Astrocyte of the spinal cord (primary cell): ENCODE measurements at regions not wholly inside any gene's neighbourhood (a gene's known extent, or its start where the extent isn't known, plus 50 kb on each side); places are given as distances from the start of the nearest gene placed in this dataset.
A peak's percentile ranks its signal among the peaks of the same experiment; 100 is the strongest.

Experiments used
- DNase-seq: peaks from one replicate; pipeline ENCODE4 v3.0.0; 2011; ENCODE audit warnings: low read depth, low spot score
- H3K4me3 ChIP-seq: 2 replicates; pipeline ENCODE4 v1.5.1; 2011; ENCODE audit warnings: low read depth, mild to moderate bottlenecking, low read length, moderate library complexity
- CTCF ChIP-seq: IDR thresholded peaks from 2 replicates; pipeline ENCODE4 v1.5.1; 2012; ENCODE audit warnings: low read depth, mild to moderate bottlenecking, low read length, inconsistent platforms
- in situ Hi-C: cut with HindIII; loops from 2 replicates; pipeline ENCODE4 v1.10.0; 2017; ENCODE audit warnings: low sequenced_read_pairs

DNA sequence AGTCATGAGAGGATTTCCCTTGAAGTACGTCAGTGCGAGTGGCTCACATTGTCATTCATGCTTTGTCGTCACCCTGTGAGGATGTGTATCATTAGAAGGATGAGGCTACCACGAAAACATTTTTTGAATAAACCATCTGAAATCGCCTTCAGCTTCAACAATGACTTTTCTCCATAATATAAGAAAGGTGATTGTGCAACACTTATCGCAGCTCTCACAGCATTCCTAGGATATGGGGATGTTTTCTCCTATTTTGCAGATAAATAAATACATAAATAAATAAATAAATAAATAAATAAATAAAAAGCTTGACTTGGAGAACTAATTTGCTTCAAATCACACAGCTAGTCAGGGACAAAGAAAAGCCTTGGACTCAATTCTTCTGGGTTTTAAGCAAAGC is 326.5 kb downstream of the FOXA2 start:
- in situ Hi-C loops, result no loop called here
- no peak for DNase-seq
- TF ChIP-seq CTCF, result no peak
- H3K4me3 ChIP-seq, result no peak overlapping the region

DNA sequence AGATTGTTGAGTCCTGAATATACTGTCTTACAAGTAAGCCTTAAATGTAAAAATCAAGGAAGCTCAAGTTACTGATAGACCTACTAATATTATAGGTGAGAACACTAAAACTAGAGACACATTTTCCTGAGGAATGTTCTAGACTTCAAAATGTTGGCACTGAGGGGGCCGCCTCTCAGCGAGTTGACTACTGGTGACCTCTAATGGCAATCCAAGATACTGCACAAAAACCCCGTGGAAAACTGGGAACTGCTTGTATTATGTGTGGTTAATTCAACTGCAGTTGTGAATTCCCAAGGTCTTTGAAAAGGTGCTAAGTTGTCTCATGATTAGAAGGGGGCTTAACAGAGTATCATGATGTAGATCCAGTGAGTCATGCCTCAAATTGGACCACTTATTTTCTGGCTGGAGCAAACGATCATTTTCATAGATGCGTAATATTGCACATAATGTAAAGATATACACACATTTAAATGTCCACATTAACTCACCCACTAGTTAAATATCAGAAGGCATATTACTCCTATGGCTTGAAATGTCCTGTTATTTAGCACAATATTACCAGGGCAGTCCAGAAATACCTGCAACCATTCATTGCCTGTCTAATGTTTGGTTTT is 336.2 kb downstream of the FOXA2 start:
- peak; percentile 3 for DNase-seq
- H3K4me3 ChIP-seq, result no peak overlapping the region
- in situ Hi-C loops, result no loop called here
- peak; percentile 46 for TF ChIP-seq CTCF

DNA sequence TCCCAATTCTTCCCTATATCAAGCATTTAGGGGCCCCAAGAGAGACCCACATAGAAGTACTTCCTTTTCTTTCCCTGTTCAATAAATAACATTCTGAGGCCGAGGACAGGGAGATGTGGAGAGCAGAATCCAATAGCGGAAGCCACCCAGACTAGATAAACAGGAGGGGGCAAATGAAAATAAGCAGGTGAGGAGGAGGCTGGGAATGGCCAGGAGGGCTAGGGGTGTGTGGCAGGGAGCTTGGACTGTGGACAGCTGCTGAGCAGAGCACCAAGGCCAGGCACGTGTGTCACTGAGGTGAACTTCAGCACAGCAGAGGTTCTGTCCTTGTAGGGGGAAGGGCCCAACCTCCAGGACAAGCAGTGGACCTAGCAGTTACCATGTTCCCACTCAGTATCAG is 339.2 kb downstream of the FOXA2 start:
- DNase-seq, result no peak
- no peak for TF ChIP-seq CTCF
- H3K4me3 ChIP-seq, result no peak overlapping the region
- in situ Hi-C loops, result no loop called here

DNA sequence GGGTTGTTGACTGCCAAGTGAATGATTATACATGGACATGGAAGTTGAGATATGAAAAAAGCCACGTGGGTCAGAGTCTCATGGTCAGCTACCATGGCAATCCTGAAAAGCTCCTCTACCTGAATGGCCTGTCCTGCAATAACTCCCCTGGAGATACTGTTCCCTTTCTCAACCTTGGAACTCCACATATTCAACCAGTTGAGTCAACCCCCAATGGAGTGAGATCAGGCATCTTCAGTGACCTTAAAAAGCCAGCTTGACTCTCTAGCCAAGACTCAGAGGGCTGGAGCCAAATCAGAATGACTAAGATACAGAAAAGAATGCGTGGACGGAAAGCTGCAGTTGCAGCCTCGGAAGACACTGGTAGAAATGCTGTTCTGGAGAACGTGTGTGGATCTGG is 341.3 kb downstream of the FOXA2 start:
- DNase-seq, result no peak
- in situ Hi-C loops, result no loop called here
- H3K4me3 ChIP-seq, result no peak overlapping the region
- no peak for TF ChIP-seq CTCF

DNA sequence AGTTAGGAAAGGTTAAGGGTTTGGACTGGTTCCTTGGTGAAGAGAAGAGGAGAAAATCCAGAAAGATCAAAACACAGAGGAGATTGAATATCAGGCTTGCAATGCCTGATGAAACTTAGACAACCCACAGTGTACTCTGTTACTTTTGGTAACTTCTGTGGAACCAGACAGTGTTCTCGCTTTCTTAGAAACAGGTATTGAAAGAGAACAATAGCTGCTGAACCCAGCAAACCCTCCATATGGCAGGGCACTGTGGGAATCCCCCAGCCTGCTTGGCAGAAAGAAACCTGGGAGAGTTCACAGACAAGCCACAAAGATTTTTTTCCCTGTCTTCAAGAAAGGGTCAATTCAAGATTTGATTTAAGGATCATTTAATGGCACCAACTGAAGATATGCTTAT is 342.8 kb downstream of the FOXA2 start:
- H3K4me3 ChIP-seq, result no peak overlapping the region
- in situ Hi-C loops, result no loop called here
- no peak for TF ChIP-seq CTCF
- DNase-seq, result no peak

- TF ChIP-seq CTCF, result no peak
- H3K4me3 ChIP-seq, result no peak overlapping the region
- DNase-seq, result no peak
- in situ Hi-C loops, result no loop called here
Measured at GRCh38 chr20:22232923-22233322, 351.4 kb downstream of the FOXA2 start.

DNA sequence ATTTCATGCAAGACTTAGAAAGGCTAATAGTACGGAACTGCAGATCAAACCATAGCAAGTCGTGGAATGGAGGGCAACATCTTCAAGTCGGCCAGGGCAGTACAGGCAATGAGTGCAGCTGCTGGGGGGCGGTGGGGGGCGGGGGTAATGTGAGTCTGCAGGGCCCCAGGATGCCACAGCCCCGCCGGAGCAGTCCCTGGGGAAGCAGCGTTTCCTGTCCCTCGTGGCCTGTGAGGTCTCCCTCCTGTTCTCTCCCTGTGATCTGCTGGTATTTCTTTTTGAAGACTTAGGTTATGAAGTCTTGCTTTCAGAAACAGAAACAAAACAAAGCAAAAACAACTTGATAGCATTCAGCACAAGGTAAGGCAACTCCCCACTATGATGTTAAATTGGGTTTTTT is 351.9 kb downstream of the FOXA2 start:
- no peak for TF ChIP-seq CTCF
- DNase-seq, result no peak
- in situ Hi-C loops, result no loop called here
- H3K4me3 ChIP-seq, result no peak overlapping the region
